Astrocyte (in vitro differentiated cells and primary cell): ENCODE measurements at regions not wholly inside any gene's neighbourhood (a gene's known extent, or its start where the extent isn't known, plus 50 kb on each side); places are given as distances from the start of the nearest gene placed in this dataset.

Experiments used
- DNase-seq: peaks from one replicate; pipeline ENCODE4 v3.0.0-alpha.2; 2010; ENCODE audit warnings: low read depth
- FAIRE-seq: peaks from 2 replicates; lab custom pipeline; 2011; peaks lifted over from hg19 to GRCh38; lab: Jason Lieb, UNC
- H2AFZ ChIP-seq: 2 replicates; pipeline ENCODE4 v1.6.0; 2012; ENCODE audit warnings: low read depth, low read length, inconsistent platforms
- H3K27ac ChIP-seq: 2 replicates; pipeline ENCODE4 v1.5.1; 2011; ENCODE audit warnings: low read depth, low read length, inconsistent platforms
- H3K27me3 ChIP-seq: 2 replicates; pipeline ENCODE4 v1.6.0; 2011; ENCODE audit warnings: low read length, inconsistent platforms; ENCODE audit not compliant: insufficient read depth
- H3K36me3 ChIP-seq: 2 replicates; pipeline ENCODE4 v1.5.1; 2011; ENCODE audit warnings: low read length, inconsistent platforms; ENCODE audit not compliant: insufficient read depth
- H3K4me1 ChIP-seq: 2 replicates; pipeline ENCODE4 v1.5.1; 2011; ENCODE audit warnings: low read length, inconsistent platforms; ENCODE audit not compliant: insufficient read depth
- H3K4me2 ChIP-seq: 2 replicates; pipeline ENCODE4 v1.6.0; 2012; ENCODE audit warnings: low read length, inconsistent platforms
- H3K4me3 ChIP-seq: 2 replicates; pipeline ENCODE4 v1.5.1; 2011; ENCODE audit warnings: low read depth, mild to moderate bottlenecking, low read length, inconsistent platforms; ENCODE audit not compliant: insufficient read depth
- H3K79me2 ChIP-seq: 2 replicates; pipeline ENCODE4 v1.6.0; 2012; ENCODE audit warnings: mild to moderate bottlenecking, low read length, inconsistent platforms; ENCODE audit not compliant: insufficient read depth
- H3K9ac ChIP-seq: 2 replicates; pipeline ENCODE4 v1.6.0; 2012; ENCODE audit warnings: mild to moderate bottlenecking, low read length, inconsistent platforms
- H3K9me3 ChIP-seq: 2 replicates; pipeline ENCODE4 v1.5.1; 2012; ENCODE audit warnings: low read depth, mild to moderate bottlenecking, low read length, inconsistent platforms; ENCODE audit not compliant: insufficient read depth
- H4K20me1 ChIP-seq: 2 replicates; pipeline ENCODE4 v1.6.0; 2012; ENCODE audit warnings: low read length, inconsistent platforms; ENCODE audit not compliant: insufficient read depth
- H3K27ac Mint-ChIP-seq: one replicate; pipeline ENCODE4 v1.8.0; 2021; ENCODE audit warnings: mild to moderate bottlenecking, mixed read lengths; ENCODE audit not compliant: unreplicated experiment
- H3K27me3 Mint-ChIP-seq: one replicate; pipeline ENCODE4 v1.8.0; 2021; ENCODE audit warnings: low read depth, mixed read lengths; ENCODE audit not compliant: unreplicated experiment
- H3K36me3 Mint-ChIP-seq: one replicate; pipeline ENCODE4 v1.8.0; 2021; ENCODE audit warnings: low read depth, mixed read lengths; ENCODE audit not compliant: unreplicated experiment
- H3K4me1 Mint-ChIP-seq: one replicate; pipeline ENCODE4 v1.8.0; 2021; ENCODE audit warnings: low read depth, mixed read lengths; ENCODE audit not compliant: unreplicated experiment
- H3K4me3 Mint-ChIP-seq: one replicate; pipeline ENCODE4 v1.8.0; 2021; ENCODE audit warnings: mild to moderate bottlenecking, moderate library complexity, mixed read lengths; ENCODE audit not compliant: unreplicated experiment
- H3K9me3 Mint-ChIP-seq: one replicate; pipeline ENCODE4 v1.8.0; 2021; ENCODE audit warnings: mild to moderate bottlenecking, mixed read lengths; ENCODE audit not compliant: unreplicated experiment
- EZH2 ChIP-seq: IDR thresholded peaks from 2 replicates; pipeline ENCODE4 v1.6.1; 2012; ENCODE audit warnings: mild to moderate bottlenecking, low read length, inconsistent platforms; ENCODE audit not compliant: insufficient read depth
- TF ChIP-seq, protein P1 (sequence below): IDR thresholded peaks from 2 replicates; pipeline ENCODE4 v1.5.1; 2011; ENCODE audit warnings: low read depth, mild to moderate bottlenecking, inconsistent platforms, low read length, moderate library complexity; ENCODE audit not compliant: insufficient read depth

DNA sequence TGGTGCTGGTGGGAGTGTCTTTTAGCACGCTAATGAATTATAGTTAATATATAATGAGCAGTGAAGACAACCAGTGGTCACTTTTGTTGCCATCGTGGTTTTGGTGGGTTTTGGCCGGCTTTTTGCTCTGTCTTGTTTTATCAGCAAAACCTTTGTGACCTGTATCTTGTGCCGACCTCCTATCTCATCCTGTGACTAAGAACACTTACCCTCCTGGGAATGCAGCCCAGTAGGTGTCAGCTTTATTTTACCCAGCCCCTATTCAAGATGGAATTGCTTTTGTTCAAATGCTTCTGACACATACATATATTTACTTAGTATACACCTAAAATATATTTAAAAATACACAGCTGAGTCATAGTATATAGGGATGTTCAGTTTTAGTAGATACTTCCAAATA, 770.3 kb downstream of the PDCD6IP start:
- Mint-ChIP-seq H3K36me3 (no peaks in the 10 kb centered on the region), H3K4me1 (peaks cover 1% of the 10 kb centered on the region), H3K27me3 (no peaks in the 10 kb centered on the region), H3K4me3 (no peak overlapping the region), H3K27ac (no peak overlapping the region), H3K9me3 (no peaks in the 10 kb centered on the region)
- Histone ChIP-seq H2AFZ (no peak overlapping the region), H3K36me3 (no peaks in the 10 kb centered on the region), H3K9ac (no peak overlapping the region), H3K27ac (no peak overlapping the region), H3K4me1 (no peaks in the 10 kb centered on the region), H3K27me3 (no peaks in the 10 kb centered on the region), H3K9me3 (no peaks in the 10 kb centered on the region), H3K4me2 (no peak overlapping the region), H4K20me1 (no peaks in the 10 kb centered on the region), H3K79me2 (no peaks in the 10 kb centered on the region), H3K4me3 (no peak overlapping the region)
- FAIRE-seq (no peak), DNase-seq (no peak)
- TF ChIP-seq, protein P1, sequence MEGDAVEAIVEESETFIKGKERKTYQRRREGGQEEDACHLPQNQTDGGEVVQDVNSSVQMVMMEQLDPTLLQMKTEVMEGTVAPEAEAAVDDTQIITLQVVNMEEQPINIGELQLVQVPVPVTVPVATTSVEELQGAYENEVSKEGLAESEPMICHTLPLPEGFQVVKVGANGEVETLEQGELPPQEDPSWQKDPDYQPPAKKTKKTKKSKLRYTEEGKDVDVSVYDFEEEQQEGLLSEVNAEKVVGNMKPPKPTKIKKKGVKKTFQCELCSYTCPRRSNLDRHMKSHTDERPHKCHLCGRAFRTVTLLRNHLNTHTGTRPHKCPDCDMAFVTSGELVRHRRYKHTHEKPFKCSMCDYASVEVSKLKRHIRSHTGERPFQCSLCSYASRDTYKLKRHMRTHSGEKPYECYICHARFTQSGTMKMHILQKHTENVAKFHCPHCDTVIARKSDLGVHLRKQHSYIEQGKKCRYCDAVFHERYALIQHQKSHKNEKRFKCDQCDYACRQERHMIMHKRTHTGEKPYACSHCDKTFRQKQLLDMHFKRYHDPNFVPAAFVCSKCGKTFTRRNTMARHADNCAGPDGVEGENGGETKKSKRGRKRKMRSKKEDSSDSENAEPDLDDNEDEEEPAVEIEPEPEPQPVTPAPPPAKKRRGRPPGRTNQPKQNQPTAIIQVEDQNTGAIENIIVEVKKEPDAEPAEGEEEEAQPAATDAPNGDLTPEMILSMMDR = no peak
- TF ChIP-seq EZH2 = no peak

DNA sequence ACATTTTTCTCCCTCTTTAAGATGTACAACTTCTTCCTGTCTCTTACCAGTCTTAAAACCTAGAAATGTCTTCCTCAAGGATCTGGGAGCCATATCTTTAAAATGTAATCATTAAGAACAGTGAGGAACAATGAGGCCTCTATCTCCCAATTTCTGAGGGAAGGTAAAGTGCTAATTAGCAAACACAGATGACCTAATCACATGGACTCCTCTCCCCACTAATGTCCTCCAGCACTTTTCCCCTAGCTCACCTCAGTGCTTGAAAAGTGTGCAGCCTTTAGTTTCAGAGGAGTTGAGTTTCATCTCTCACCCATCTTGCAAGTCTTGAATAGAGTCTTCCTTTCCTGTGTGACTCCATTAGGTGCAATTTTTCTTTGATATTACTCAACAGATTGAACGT, 771.0 kb downstream of the PDCD6IP start:
- no peak overlapping the region for H2AFZ ChIP-seq
- no peaks in the 10 kb centered on the region for H3K79me2 ChIP-seq
- FAIRE-seq = no peak
- no peak overlapping the region for H3K4me2 ChIP-seq
- H3K9me3 ChIP-seq = no peaks in the 10 kb centered on the region
- TF ChIP-seq EZH2 = no peak
- TF ChIP-seq, protein P1 = no peak
- H3K36me3 ChIP-seq = no peaks in the 10 kb centered on the region
- H3K27me3 Mint-ChIP-seq = no peaks in the 10 kb centered on the region
- H3K27me3 ChIP-seq = no peaks in the 10 kb centered on the region
- H4K20me1 ChIP-seq = no peaks in the 10 kb centered on the region
- H3K4me3 Mint-ChIP-seq = no peak overlapping the region
- no peak overlapping the region for H3K9ac ChIP-seq
- no peak overlapping the region for H3K27ac ChIP-seq
- no peaks in the 10 kb centered on the region for H3K36me3 Mint-ChIP-seq
- peaks cover 1% of the 10 kb centered on the region for H3K4me1 Mint-ChIP-seq
- no peak overlapping the region for H3K4me3 ChIP-seq
- no peaks in the 10 kb centered on the region for H3K9me3 Mint-ChIP-seq
- no peak for DNase-seq
- H3K4me1 ChIP-seq = no peaks in the 10 kb centered on the region
- no peak overlapping the region for H3K27ac Mint-ChIP-seq

DNA sequence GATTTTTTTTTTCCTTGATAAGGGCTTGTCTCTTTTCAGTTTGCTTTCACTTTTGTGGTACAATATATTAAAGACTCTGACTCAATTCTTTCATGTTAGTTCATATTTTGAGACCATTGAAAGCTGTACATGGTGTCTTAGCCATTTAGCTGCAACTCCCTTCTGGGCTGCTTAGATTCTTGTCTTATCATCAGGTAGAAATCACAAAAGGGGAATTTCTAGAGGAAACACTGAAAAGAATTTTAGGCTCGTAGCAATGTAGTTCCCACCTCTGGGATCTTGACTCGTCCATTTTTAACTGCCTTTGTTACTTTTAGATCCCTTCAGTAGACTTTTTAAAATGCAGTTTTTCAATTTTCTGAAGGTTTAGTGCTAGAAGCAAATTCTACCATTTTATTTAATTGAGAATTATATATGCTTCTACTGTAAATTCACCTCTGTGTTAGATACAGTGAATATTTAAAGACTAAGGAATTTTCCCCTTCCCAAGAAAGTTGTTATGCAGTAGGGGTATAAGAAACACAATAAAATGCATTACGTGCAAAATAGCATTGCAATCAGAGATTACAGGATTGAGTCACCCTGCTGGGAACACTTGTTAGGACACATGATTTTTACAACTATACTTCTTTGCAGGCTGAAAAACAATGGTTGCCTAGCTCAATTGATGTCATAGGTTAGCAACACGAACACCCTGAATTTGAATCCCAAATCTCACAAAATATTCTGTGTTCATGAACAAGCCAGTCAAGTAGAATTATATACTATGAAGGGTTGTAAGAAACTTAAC, 772.7 kb downstream of the PDCD6IP start:
- Mint-ChIP-seq H3K36me3 (no peaks in the 10 kb centered on the region), H3K4me1 (peaks cover 1% of the 10 kb centered on the region), H3K27me3 (no peaks in the 10 kb centered on the region), H3K9me3 (no peaks in the 10 kb centered on the region), H3K27ac (no peak overlapping the region), H3K4me3 (no peak overlapping the region)
- H4K20me1 ChIP-seq = no peaks in the 10 kb centered on the region
- no peaks in the 10 kb centered on the region for H3K4me1 ChIP-seq
- H3K4me3 ChIP-seq = no peak overlapping the region
- FAIRE-seq (no peak), DNase-seq (no peak)
- H3K27ac ChIP-seq = no peak overlapping the region
- TF ChIP-seq, protein P1 = no peak
- TF ChIP-seq EZH2 = no peak
- H3K36me3 ChIP-seq = no peaks in the 10 kb centered on the region
- H3K27me3 ChIP-seq = no peaks in the 10 kb centered on the region
- H3K9ac ChIP-seq = no peak overlapping the region
- H2AFZ ChIP-seq = no peak overlapping the region
- no peaks in the 10 kb centered on the region for H3K79me2 ChIP-seq
- no peak overlapping the region for H3K4me2 ChIP-seq
- no peaks in the 10 kb centered on the region for H3K9me3 ChIP-seq
